ENCODE measurements at regions not wholly inside any gene's neighbourhood (a gene's known extent, or its start where the extent isn't known, plus 50 kb on each side); places are given as distances from the start of the nearest gene placed in this dataset.

GRCh38 chr14:101096551-101096950, 193.0 kb upstream of the RTL1 start:
- Histone ChIP-seq H3K9ac (no peak overlapping the region), H4K20me1 (no peaks in the 10 kb centered on the region), H3K27me3 (no peaks in the 10 kb centered on the region), H3K4me3 (no peak overlapping the region), H3K4me1 (no peaks in the 10 kb centered on the region), H3K9me3 (peaks cover 10% of the 10 kb centered on the region), H3K36me3 (no peaks in the 10 kb centered on the region), H3K4me2 (no peak overlapping the region), H3K27ac (no peak overlapping the region)
- TF ChIP-seq Cebpa-rat (IDR thresholded peaks at IDR 0.05) = no peak

- no peaks in the 10 kb centered on the region for H3K4me1 ChIP-seq
- no peak for TF ChIP-seq Cebpa-rat (IDR thresholded peaks at IDR 0.05)
- H3K36me3 ChIP-seq = no peaks in the 10 kb centered on the region
- peaks cover 10% of the 10 kb centered on the region for H3K9me3 ChIP-seq
- no peak overlapping the region for H3K4me2 ChIP-seq
- H3K27ac ChIP-seq = no peak overlapping the region
- no peaks in the 10 kb centered on the region for H3K27me3 ChIP-seq
- H3K4me3 ChIP-seq = no peak overlapping the region
- H4K20me1 ChIP-seq = no peaks in the 10 kb centered on the region
- H3K9ac ChIP-seq = no peak overlapping the region
Observed at GRCh38 chr14:101097109-101097793, 193.7 kb upstream of the RTL1 start.

- H3K27me3 ChIP-seq = no peaks in the 10 kb centered on the region
- TF ChIP-seq Cebpa-rat (IDR thresholded peaks at IDR 0.05) = no peak
- no peak overlapping the region for H3K27ac ChIP-seq
- H4K20me1 ChIP-seq = no peaks in the 10 kb centered on the region
- no peak overlapping the region for H3K9ac ChIP-seq
- H3K36me3 ChIP-seq = no peaks in the 10 kb centered on the region
- no peak overlapping the region for H3K4me2 ChIP-seq
- no peak overlapping the region for H3K4me3 ChIP-seq
- no peaks in the 10 kb centered on the region for H3K4me1 ChIP-seq
- peaks cover 10% of the 10 kb centered on the region for H3K9me3 ChIP-seq
Observed at GRCh38 chr14:101098177-101098576, 194.7 kb upstream of the RTL1 start.

GRCh38 chr14:101098641-101099040, 195.1 kb upstream of the RTL1 start:
- Histone ChIP-seq H4K20me1 (no peaks in the 10 kb centered on the region), H3K4me3 (no peak overlapping the region), H3K4me1 (no peaks in the 10 kb centered on the region), H3K36me3 (no peaks in the 10 kb centered on the region), H3K4me2 (no peak overlapping the region), H3K9ac (no peak overlapping the region), H3K27me3 (no peaks in the 10 kb centered on the region), H3K27ac (no peak overlapping the region), H3K9me3 (peaks cover 10% of the 10 kb centered on the region)
- no peak for TF ChIP-seq Cebpa-rat (IDR thresholded peaks at IDR 0.05)

- no peaks in the 10 kb centered on the region for H3K4me1 ChIP-seq
- H3K36me3 ChIP-seq = no peaks in the 10 kb centered on the region
- H3K9ac ChIP-seq = no peak overlapping the region
- no peak for TF ChIP-seq Cebpa-rat (IDR thresholded peaks at IDR 0.05)
- H4K20me1 ChIP-seq = no peaks in the 10 kb centered on the region
- no peak overlapping the region for H3K4me2 ChIP-seq
- H3K27me3 ChIP-seq = no peaks in the 10 kb centered on the region
- H3K9me3 ChIP-seq = peaks cover 10% of the 10 kb centered on the region
- no peak overlapping the region for H3K27ac ChIP-seq
- H3K4me3 ChIP-seq = no peak overlapping the region
Observed at GRCh38 chr14:101101456-101102056, 198.0 kb upstream of the RTL1 start.

- no peaks in the 10 kb centered on the region for H3K4me1 ChIP-seq
- H3K27me3 ChIP-seq = no peaks in the 10 kb centered on the region
- H3K4me3 ChIP-seq = no peak overlapping the region
- H4K20me1 ChIP-seq = no peaks in the 10 kb centered on the region
- H3K4me2 ChIP-seq = no peak overlapping the region
- H3K9ac ChIP-seq = no peak overlapping the region
- H3K27ac ChIP-seq = no peak overlapping the region
- no peak for TF ChIP-seq Cebpa-rat (IDR thresholded peaks at IDR 0.05)
- no peaks in the 10 kb centered on the region for H3K36me3 ChIP-seq
- H3K9me3 ChIP-seq = peaks cover 10% of the 10 kb centered on the region
Observed at GRCh38 chr14:101102875-101103274, 199.4 kb upstream of the RTL1 start.

- H3K9me3 ChIP-seq = peaks cover 10% of the 10 kb centered on the region
- no peak overlapping the region for H3K9ac ChIP-seq
- no peaks in the 10 kb centered on the region for H3K27me3 ChIP-seq
- H3K36me3 ChIP-seq = no peaks in the 10 kb centered on the region
- no peak overlapping the region for H3K4me2 ChIP-seq
- H3K4me1 ChIP-seq = no peaks in the 10 kb centered on the region
- no peak for TF ChIP-seq Cebpa-rat (IDR thresholded peaks at IDR 0.05)
- no peaks in the 10 kb centered on the region for H4K20me1 ChIP-seq
- H3K4me3 ChIP-seq = no peak overlapping the region
- H3K27ac ChIP-seq = no peak overlapping the region
Observed at GRCh38 chr14:101103321-101103901, 199.9 kb upstream of the RTL1 start.

GRCh38 chr14:101104485-101104884, 201.0 kb upstream of the RTL1 start:
- Histone ChIP-seq H3K36me3 (no peaks in the 10 kb centered on the region), H3K9ac (no peak overlapping the region), H3K4me1 (no peaks in the 10 kb centered on the region), H4K20me1 (no peaks in the 10 kb centered on the region), H3K27ac (no peak overlapping the region), H3K4me3 (no peak overlapping the region), H3K9me3 (peaks cover 10% of the 10 kb centered on the region), H3K27me3 (no peaks in the 10 kb centered on the region), H3K4me2 (no peak overlapping the region)
- no peak for TF ChIP-seq Cebpa-rat (IDR thresholded peaks at IDR 0.05)

- H3K27ac ChIP-seq = no peak overlapping the region
Observed at GRCh38 chr14:101105045-101105444, 201.5 kb upstream of the RTL1 start.

GRCh38 chr14:101108579-101109346, 205.2 kb upstream of the RTL1 start:
- Histone ChIP-seq H4K20me1 (no peaks in the 10 kb centered on the region), H3K27ac (no peak overlapping the region), H3K36me3 (no peaks in the 10 kb centered on the region), H3K4me3 (no peak overlapping the region), H3K4me1 (peaks cover 39% of the 10 kb centered on the region), H3K9me3 (no peaks in the 10 kb centered on the region), H3K4me2 (no peak overlapping the region), H3K27me3 (no peaks in the 10 kb centered on the region), H3K9ac (no peak overlapping the region)
- no peak for TF ChIP-seq Cebpa-rat (IDR thresholded peaks at IDR 0.05)

More at GRCh38 chr14:101105045-101105444, 201.5 kb upstream of the RTL1 start:
- H4K20me1 ChIP-seq = no peaks in the 10 kb centered on the region
- no peak overlapping the region for H3K4me2 ChIP-seq
- H3K4me1 ChIP-seq = peaks cover 2% of the 10 kb centered on the region; the same call in 1 of the 2 replicates
- H3K9ac ChIP-seq = no peak overlapping the region
- peaks cover 7% of the 10 kb centered on the region for H3K9me3 ChIP-seq
- H3K4me3 ChIP-seq = no peak overlapping the region
- H3K36me3 ChIP-seq = no peaks in the 10 kb centered on the region
- H3K27me3 ChIP-seq = no peaks in the 10 kb centered on the region
- no peak for TF ChIP-seq Cebpa-rat (IDR thresholded peaks at IDR 0.05)
